ENCODE measurements at regions not wholly inside any gene's neighbourhood (a gene's known extent, or its start where the extent isn't known, plus 50 kb on each side); places are given as distances from the start of the nearest gene placed in this dataset.

- Mint-ChIP-seq H3K4me1 (ENCODE audit: low read depth) (peaks cover 13% of the 10 kb centered on the region), H3K27me3 (peaks cover 5% of the 10 kb centered on the region), H3K36me3 (ENCODE audit: low read depth) (no peaks in the 10 kb centered on the region), H3K4me3 (no peak overlapping the region), H3K9me3 (no peaks in the 10 kb centered on the region), H3K27ac (no peak overlapping the region)
- TF ChIP-seq CTCF (IDR thresholded peaks at IDR 0.05): no peak
- DNase-seq (no peak), ATAC-seq (no peak)
- intact Hi-C loops (cut with micrococcal nuclease): no loop called here
- ChIA-PET POLR2A (no interaction called here), CTCF (interaction anchor here (0.8 to 1.5 kb wide), 3 partner anchors 12 to 62 kb away, joined by 3 to 10 read pairs (median 3); no protein-coding TSS in a partner anchor)
Measured at GRCh38 chr5:82365026-82365425, 86.9 kb upstream of the RPS23 start.

GRCh38 chr5:82364497-82364896, 86.3 kb upstream of the RPS23 start:
- CTCF ChIA-PET: interaction anchor here (0.8 kb wide), 1 partner anchor 63 kb away, joined by 3 read pairs; no protein-coding TSS in a partner anchor
- Mint-ChIP-seq H3K36me3 (ENCODE audit: low read depth) (no peaks in the 10 kb centered on the region), H3K27me3 (peaks cover 5% of the 10 kb centered on the region), H3K4me1 (ENCODE audit: low read depth) (peaks cover 13% of the 10 kb centered on the region), H3K9me3 (no peaks in the 10 kb centered on the region), H3K27ac (no peak overlapping the region), H3K4me3 (no peak overlapping the region)
- no peak for TF ChIP-seq CTCF (IDR thresholded peaks at IDR 0.05)
- POLR2A ChIA-PET: no interaction called here
- ATAC-seq: no peak
- intact Hi-C loops (cut with micrococcal nuclease): no loop called here
- DNase-seq: no peak

DNA sequence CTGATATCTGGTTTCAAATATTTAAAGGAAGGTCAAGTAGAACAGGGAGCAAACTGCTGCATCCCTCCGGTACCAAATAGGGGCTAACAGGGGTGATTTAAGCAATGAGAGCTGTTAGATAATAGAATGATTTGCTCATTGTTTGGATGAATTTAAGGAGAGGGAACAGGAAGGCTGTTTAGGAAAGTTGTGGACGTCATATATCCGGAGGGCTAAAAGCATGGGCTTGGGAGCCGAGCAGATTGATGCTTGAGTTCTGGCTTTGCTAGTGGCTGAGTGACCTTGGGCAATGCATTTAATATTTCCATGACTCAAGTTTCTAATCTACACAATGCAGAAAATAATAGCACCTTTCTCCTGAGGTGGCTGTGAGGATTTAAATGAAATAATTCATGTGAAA, 85.4 kb upstream of the RPS23 start:
- intact Hi-C loops (cut with micrococcal nuclease): no loop called here
- no peak for DNase-seq
- Mint-ChIP-seq H3K4me1 (ENCODE audit: low read depth) (peaks cover 15% of the 10 kb centered on the region), H3K9me3 (no peaks in the 10 kb centered on the region), H3K27me3 (peaks cover 5% of the 10 kb centered on the region), H3K4me3 (no peak overlapping the region), H3K36me3 (ENCODE audit: low read depth) (no peaks in the 10 kb centered on the region), H3K27ac (no peak overlapping the region)
- no peak for TF ChIP-seq CTCF (IDR thresholded peaks at IDR 0.05)
- ChIA-PET POLR2A (no interaction called here), CTCF (no interaction called here)
- no peak for ATAC-seq

GRCh38 chr5:82362636-82363035, 84.5 kb upstream of the RPS23 start:
- ChIA-PET CTCF (interaction anchor here (1.3 kb wide), 1 partner anchor 11 kb away, joined by 3 read pairs; no protein-coding TSS in a partner anchor), POLR2A (no interaction called here)
- Mint-ChIP-seq H3K4me1 (ENCODE audit: low read depth) (peaks cover 22% of the 10 kb centered on the region), H3K27me3 (peaks cover 5% of the 10 kb centered on the region), H3K36me3 (ENCODE audit: low read depth) (no peaks in the 10 kb centered on the region), H3K4me3 (no peak overlapping the region), H3K27ac (no peak overlapping the region), H3K9me3 (no peaks in the 10 kb centered on the region)
- no peak for TF ChIP-seq CTCF (IDR thresholded peaks at IDR 0.05)
- intact Hi-C loops (cut with micrococcal nuclease): no loop called here
- ATAC-seq (no peak), DNase-seq (no peak)

GRCh38 chr5:82360022-82360421, 81.9 kb upstream of the RPS23 start:
- H3K4me1 Mint-ChIP-seq (ENCODE audit: low read depth): peaks cover 25% of the 10 kb centered on the region
- no peak overlapping the region for H3K4me3 Mint-ChIP-seq
- intact Hi-C loops (cut with micrococcal nuclease): no loop called here

More at GRCh38 chr5:82360022-82360421, 81.9 kb upstream of the RPS23 start:
- no peak for ATAC-seq
- TF ChIP-seq CTCF (IDR thresholded peaks at IDR 0.05): no peak
- ChIA-PET CTCF (no interaction called here), POLR2A (no interaction called here)
- Mint-ChIP-seq H3K9me3 (no peaks in the 10 kb centered on the region), H3K36me3 (ENCODE audit: low read depth) (no peaks in the 10 kb centered on the region), H3K27ac (no peak overlapping the region), H3K27me3 (peaks cover under 1% of the 10 kb centered on the region)
- DNase-seq: no peak
